ENCODE measurements at regions not wholly inside any gene's neighbourhood (a gene's known extent, or its start where the extent isn't known, plus 50 kb on each side); places are given as distances from the start of the nearest gene placed in this dataset.

DNA sequence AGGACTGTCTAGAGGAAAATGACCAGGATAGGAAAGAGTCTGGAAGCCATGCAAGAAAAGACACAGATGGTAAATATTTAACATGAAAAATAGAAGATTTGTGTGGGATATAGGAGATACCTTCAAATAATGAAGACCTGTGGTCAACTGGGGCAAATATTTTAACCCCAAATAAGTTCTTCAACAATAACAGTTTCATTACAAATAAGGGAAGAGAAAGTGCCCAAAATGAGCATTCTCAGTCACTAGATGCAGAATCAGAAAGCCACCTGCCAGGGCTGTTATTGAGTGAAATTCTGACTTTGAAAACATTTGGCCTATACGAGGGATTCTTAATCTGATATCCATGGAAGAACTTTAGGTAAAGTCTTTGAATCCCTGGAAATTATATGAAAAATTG, 231.2 kb upstream of the PLEKHG7 start:
- no peak for DNase-seq
- Histone ChIP-seq H3K27me3 (replicated peaks; ENCODE audit: control insufficient read depth, insufficient read depth, low read length, poor library complexity, severe bottlenecking) (no peaks in the 10 kb centered on the region), H3K36me3 (ENCODE audit: control insufficient read depth, insufficient read depth, low read length) (no peaks in the 10 kb centered on the region), H3K4me1 (ENCODE audit: control insufficient read depth, insufficient read depth, low read length, poor library complexity, severe bottlenecking) (peaks cover 2% of the 10 kb centered on the region), H3K9me3 (ENCODE audit: control insufficient read depth, low read length) (no peaks in the 10 kb centered on the region), H3K27ac (ENCODE audit: insufficient read depth, low read length, poor library complexity, severe bottlenecking) (no peak overlapping the region), H3K4me3 (ENCODE audit: insufficient read depth, low read depth, low read length, poor library complexity, severe bottlenecking) (no peak overlapping the region)

DNA sequence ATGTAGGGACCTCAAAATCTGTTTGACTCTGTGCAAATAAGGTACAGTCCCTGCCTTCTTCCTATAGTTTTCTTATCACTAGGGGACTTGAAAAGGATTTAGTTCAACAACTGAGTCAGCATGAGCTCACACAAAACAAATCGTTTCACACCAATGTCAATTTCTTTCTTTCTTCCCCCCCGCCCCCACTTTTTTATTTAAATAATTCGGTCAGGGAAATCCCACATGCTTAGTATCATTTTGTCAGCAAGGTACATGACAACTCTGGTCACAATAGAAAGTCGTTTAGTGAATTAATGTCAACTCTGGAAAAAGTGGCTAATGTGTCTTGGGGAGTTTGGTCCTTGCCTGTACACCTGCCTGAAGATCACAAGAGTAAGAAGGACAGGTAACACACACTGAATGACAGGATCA, 232.2 kb upstream of the PLEKHG7 start:
- Histone ChIP-seq H3K4me1 (ENCODE audit: control insufficient read depth, insufficient read depth, low read length, poor library complexity, severe bottlenecking) (peaks cover 2% of the 10 kb centered on the region), H3K9me3 (ENCODE audit: control insufficient read depth, low read length) (no peaks in the 10 kb centered on the region), H3K36me3 (ENCODE audit: control insufficient read depth, insufficient read depth, low read length) (no peaks in the 10 kb centered on the region), H3K27me3 (replicated peaks; ENCODE audit: control insufficient read depth, insufficient read depth, low read length, poor library complexity, severe bottlenecking) (no peaks in the 10 kb centered on the region), H3K4me3 (ENCODE audit: insufficient read depth, low read depth, low read length, poor library complexity, severe bottlenecking) (no peak overlapping the region), H3K27ac (ENCODE audit: insufficient read depth, low read length, poor library complexity, severe bottlenecking) (no peak overlapping the region)
- DNase-seq, result no peak

DNA sequence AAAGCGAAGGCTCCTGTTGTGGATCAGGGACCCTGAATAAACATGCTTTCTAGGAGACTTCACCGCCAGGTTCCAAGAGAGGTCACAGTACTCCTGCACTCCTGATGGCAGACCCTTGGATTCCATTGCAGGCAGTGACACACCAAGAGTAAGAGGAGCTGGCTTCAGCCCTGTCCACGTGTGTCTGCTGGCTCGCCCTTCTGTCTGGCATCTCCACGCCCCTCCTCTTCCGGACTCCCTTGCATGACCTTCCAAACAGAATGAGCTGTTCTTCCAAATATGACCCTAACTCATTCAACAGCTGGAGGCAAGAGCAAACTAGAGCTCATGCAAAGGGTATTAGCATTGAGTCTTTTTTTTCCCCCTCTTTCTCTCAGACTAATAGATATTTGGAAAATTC, 233.0 kb upstream of the PLEKHG7 start:
- Histone ChIP-seq H3K9me3 (ENCODE audit: control insufficient read depth, low read length) (no peaks in the 10 kb centered on the region), H3K27me3 (replicated peaks; ENCODE audit: control insufficient read depth, insufficient read depth, low read length, poor library complexity, severe bottlenecking) (no peaks in the 10 kb centered on the region), H3K27ac (ENCODE audit: insufficient read depth, low read length, poor library complexity, severe bottlenecking) (no peak overlapping the region), H3K36me3 (ENCODE audit: control insufficient read depth, insufficient read depth, low read length) (no peaks in the 10 kb centered on the region), H3K4me1 (ENCODE audit: control insufficient read depth, insufficient read depth, low read length, poor library complexity, severe bottlenecking) (peaks cover 2% of the 10 kb centered on the region), H3K4me3 (ENCODE audit: insufficient read depth, low read depth, low read length, poor library complexity, severe bottlenecking) (no peak overlapping the region)
- no peak for DNase-seq

DNA sequence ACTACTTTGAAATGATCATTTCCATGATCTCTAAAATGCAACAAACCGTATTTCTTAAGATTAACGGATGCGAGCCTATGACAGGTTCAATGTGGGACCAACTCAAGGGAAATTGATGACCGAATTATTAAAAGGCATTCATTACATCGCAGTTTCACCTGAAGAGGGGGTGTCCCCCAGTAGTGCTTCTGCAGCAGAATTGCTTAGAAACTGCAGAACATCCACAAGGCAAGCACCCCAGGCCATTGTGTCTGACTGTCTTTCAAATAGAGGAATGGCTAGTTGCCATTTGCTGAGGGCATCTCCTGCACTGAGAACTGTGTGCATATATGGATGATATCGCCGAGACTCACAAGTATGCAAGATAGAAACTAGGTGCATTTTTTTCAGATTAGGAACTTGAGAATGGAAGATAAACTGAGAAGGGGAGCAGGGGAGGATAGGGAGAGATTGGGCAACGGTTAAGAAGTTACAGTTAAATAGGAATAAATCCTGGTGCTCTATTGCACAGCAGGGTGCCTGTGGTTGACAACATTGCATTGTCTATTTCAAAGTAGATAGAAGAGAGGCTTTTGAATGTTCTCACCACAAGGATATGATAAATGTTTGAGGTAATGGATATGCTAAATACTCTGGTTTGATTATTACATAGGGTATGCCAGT, 234.3 kb upstream of the PLEKHG7 start:
- Histone ChIP-seq H3K36me3 (ENCODE audit: control insufficient read depth, insufficient read depth, low read length) (no peaks in the 10 kb centered on the region), H3K27ac (ENCODE audit: insufficient read depth, low read length, poor library complexity, severe bottlenecking) (no peak overlapping the region), H3K4me3 (ENCODE audit: insufficient read depth, low read depth, low read length, poor library complexity, severe bottlenecking) (no peak overlapping the region), H3K4me1 (ENCODE audit: control insufficient read depth, insufficient read depth, low read length, poor library complexity, severe bottlenecking) (peaks cover 2% of the 10 kb centered on the region), H3K9me3 (ENCODE audit: control insufficient read depth, low read length) (no peaks in the 10 kb centered on the region), H3K27me3 (replicated peaks; ENCODE audit: control insufficient read depth, insufficient read depth, low read length, poor library complexity, severe bottlenecking) (no peaks in the 10 kb centered on the region)
- DNase-seq, result no peak

DNA sequence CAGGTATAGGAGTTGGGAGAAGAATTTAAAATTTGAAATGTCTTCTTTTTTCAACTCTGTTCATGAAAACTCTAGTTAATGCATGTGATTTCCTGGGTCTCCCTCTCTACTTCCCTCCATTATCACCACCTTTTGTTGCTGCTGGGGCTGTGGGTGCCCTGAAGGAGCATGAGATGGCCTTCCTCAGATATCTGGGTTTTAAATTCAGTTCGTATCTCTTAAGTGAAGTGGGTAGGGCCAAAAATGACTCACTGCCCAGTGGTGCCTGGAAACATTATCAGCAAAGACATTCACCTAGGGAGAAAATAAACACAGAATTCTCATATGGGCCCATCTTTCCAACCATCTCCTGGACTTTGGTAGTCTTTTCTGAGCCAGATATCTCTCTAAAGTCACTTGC, 234.9 kb upstream of the PLEKHG7 start:
- no peaks in the 10 kb centered on the region for H3K36me3 ChIP-seq (ENCODE audit: control insufficient read depth, insufficient read depth, low read length)
- H3K27ac ChIP-seq (ENCODE audit: insufficient read depth, low read length, poor library complexity, severe bottlenecking), result no peak overlapping the region
- no peaks in the 10 kb centered on the region for H3K9me3 ChIP-seq (ENCODE audit: control insufficient read depth, low read length)
- H3K27me3 ChIP-seq (replicated peaks; ENCODE audit: control insufficient read depth, insufficient read depth, low read length, poor library complexity, severe bottlenecking), result no peaks in the 10 kb centered on the region
- peaks cover 2% of the 10 kb centered on the region for H3K4me1 ChIP-seq (ENCODE audit: control insufficient read depth, insufficient read depth, low read length, poor library complexity, severe bottlenecking)
- H3K4me3 ChIP-seq (ENCODE audit: insufficient read depth, low read depth, low read length, poor library complexity, severe bottlenecking), result no peak overlapping the region
- no peak for DNase-seq

DNA sequence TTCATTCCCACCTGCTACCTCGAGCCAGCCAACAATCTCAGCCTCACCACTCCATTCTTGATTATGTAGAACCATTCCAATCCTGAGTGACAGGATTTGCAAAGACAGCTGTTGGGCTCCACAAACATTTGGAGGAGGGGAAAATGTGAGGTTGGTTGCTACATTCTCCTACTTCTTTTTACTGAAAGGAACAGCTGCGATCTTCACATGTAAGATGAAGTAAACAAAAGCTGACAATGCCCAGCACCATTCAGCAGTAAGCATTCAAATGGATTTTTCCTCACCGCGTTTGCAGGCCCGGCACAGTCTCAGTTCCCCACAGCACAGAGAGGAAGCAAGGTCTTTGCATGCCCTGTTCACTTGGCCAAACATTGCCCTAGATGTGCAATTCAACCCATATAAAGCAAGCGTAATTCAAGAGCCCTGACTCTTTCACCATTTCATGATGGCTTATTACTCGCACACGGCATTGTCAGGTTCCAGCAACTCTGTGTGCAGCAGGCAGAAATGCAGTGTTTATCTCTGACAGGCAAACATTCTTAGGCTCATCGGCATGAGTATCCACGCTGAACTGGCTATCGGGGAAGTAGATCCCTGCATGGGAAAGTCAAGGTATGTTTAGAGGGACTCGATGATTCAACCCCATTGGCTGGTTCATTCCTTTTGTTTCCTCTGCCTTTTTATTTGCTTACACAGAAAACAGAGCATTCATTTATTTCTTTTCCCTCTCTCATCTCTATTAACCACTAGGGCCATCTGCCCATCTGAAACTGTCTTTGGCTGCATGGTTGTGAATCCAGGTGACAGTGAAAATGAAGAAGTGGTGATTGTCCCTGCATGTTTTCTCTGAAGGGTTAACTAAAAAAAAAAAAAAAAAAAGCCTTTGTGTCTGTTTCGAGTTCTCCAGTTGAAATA, 236.1 kb upstream of the PLEKHG7 start:
- Histone ChIP-seq H3K27me3 (replicated peaks; ENCODE audit: control insufficient read depth, insufficient read depth, low read length, poor library complexity, severe bottlenecking) (no peaks in the 10 kb centered on the region), H3K4me1 (ENCODE audit: control insufficient read depth, insufficient read depth, low read length, poor library complexity, severe bottlenecking) (peaks cover 13% of the 10 kb centered on the region), H3K4me3 (ENCODE audit: insufficient read depth, low read depth, low read length, poor library complexity, severe bottlenecking) (no peak overlapping the region), H3K9me3 (ENCODE audit: control insufficient read depth, low read length) (no peaks in the 10 kb centered on the region), H3K36me3 (ENCODE audit: control insufficient read depth, insufficient read depth, low read length) (no peaks in the 10 kb centered on the region), H3K27ac (ENCODE audit: insufficient read depth, low read length, poor library complexity, severe bottlenecking) (no peak overlapping the region)
- DNase-seq, result no peak

DNA sequence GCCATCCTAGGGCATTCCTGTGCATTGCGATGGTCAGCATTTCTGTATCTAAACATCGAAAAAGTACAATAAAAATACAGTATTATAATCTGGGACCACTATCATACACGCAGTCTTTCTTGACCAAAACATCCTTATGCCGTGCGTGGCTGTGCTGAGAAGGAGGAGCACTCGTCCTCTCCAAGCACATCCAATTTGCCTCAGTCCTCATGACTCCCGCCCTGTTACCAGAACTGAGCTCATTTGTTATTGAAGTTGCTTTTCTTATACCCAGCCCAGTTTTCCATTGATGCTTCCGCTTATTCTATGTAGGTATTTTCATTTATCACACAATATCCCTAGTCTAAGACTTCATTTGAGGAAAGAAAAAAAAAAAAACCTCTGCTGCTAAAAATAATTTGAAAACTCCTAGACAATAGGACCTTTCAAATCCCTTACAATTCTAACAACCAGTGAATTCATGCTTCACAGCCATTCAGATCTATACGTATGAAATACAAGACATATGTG, 236.9 kb upstream of the PLEKHG7 start:
- H3K4me1 ChIP-seq (ENCODE audit: control insufficient read depth, insufficient read depth, low read length, poor library complexity, severe bottlenecking), result peaks cover 14% of the 10 kb centered on the region
- H3K27me3 ChIP-seq (replicated peaks; ENCODE audit: control insufficient read depth, insufficient read depth, low read length, poor library complexity, severe bottlenecking), result no peaks in the 10 kb centered on the region
- H3K36me3 ChIP-seq (ENCODE audit: control insufficient read depth, insufficient read depth, low read length), result no peaks in the 10 kb centered on the region
- no peak for DNase-seq
- H3K27ac ChIP-seq (ENCODE audit: insufficient read depth, low read length, poor library complexity, severe bottlenecking), result no peak overlapping the region
- H3K9me3 ChIP-seq (ENCODE audit: control insufficient read depth, low read length), result no peaks in the 10 kb centered on the region
- no peak overlapping the region for H3K4me3 ChIP-seq (ENCODE audit: insufficient read depth, low read depth, low read length, poor library complexity, severe bottlenecking)

DNA sequence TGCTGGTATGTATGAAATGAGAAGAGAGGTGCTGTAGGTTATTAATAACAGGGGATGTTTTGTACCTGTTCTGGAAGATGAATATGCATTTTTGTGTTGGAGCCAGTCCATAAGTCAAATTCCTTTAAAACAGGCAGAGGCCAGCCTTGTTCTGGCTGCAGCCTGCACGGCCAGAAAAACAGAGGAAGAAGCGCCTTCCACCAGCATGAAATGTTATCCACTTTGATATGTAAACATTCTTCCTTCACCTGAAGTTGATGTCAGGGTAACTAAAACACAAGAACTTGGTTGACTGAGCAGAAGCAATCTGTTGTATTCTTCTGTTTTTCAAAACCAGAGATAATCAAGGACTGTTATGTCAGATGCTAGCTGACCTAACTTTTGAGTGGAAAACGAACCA, 237.9 kb upstream of the PLEKHG7 start:
- Histone ChIP-seq H3K9me3 (ENCODE audit: control insufficient read depth, low read length) (no peaks in the 10 kb centered on the region), H3K27ac (ENCODE audit: insufficient read depth, low read length, poor library complexity, severe bottlenecking) (no peak overlapping the region), H3K4me3 (ENCODE audit: insufficient read depth, low read depth, low read length, poor library complexity, severe bottlenecking) (no peak overlapping the region), H3K27me3 (replicated peaks; ENCODE audit: control insufficient read depth, insufficient read depth, low read length, poor library complexity, severe bottlenecking) (no peaks in the 10 kb centered on the region), H3K4me1 (ENCODE audit: control insufficient read depth, insufficient read depth, low read length, poor library complexity, severe bottlenecking) (peaks cover 12% of the 10 kb centered on the region), H3K36me3 (ENCODE audit: control insufficient read depth, insufficient read depth, low read length) (no peaks in the 10 kb centered on the region)
- DNase-seq, result no peak

DNA sequence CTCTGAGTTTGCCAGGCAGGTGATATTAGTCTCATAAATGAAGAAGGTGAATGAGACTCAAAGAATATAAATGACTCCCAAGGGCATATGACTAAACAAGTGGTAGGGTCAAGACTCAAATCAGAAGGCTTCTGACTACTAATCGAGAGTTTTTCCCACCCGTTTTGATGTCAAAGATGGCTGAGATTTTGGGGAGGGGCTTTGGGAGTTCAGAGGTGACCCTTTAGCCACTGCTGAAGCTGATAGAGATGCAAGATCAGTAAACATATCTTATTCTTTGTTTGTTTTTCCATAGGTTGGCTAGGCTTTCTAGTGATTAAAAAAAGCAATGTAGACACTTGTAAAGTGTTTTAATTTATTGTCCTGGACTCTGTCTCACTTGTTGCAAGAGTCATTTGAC, 239.6 kb upstream of the PLEKHG7 start:
- Histone ChIP-seq H3K4me3 (ENCODE audit: insufficient read depth, low read depth, low read length, poor library complexity, severe bottlenecking) (no peak overlapping the region), H3K36me3 (ENCODE audit: control insufficient read depth, insufficient read depth, low read length) (no peaks in the 10 kb centered on the region), H3K4me1 (ENCODE audit: control insufficient read depth, insufficient read depth, low read length, poor library complexity, severe bottlenecking) (peaks cover 12% of the 10 kb centered on the region), H3K27me3 (replicated peaks; ENCODE audit: control insufficient read depth, insufficient read depth, low read length, poor library complexity, severe bottlenecking) (no peaks in the 10 kb centered on the region), H3K27ac (ENCODE audit: insufficient read depth, low read length, poor library complexity, severe bottlenecking) (no peak overlapping the region), H3K9me3 (ENCODE audit: control insufficient read depth, low read length) (no peaks in the 10 kb centered on the region)
- DNase-seq, result no peak

DNA sequence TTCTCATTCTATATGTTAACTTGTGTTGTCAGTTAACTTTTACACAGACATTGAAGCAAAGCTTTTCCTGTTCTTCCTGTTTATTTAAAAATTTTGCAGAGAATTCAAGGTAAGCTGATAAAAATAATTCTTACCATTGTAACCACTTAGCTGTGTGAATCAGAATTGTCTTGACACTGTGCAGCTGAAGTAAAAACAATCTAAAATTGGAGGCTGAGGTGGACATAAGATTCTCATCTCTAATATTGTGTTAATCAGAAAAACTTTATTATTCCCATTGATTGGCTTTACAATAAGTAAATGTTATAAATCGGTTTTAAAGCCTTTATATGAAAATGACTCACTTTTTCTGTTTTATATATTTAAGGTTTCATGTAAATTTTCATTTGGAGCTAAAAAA, 240.3 kb upstream of the PLEKHG7 start:
- Histone ChIP-seq H3K27ac (ENCODE audit: insufficient read depth, low read length, poor library complexity, severe bottlenecking) (no peak overlapping the region), H3K4me3 (ENCODE audit: insufficient read depth, low read depth, low read length, poor library complexity, severe bottlenecking) (peak overlapping the region; percentile 27), H3K9me3 (ENCODE audit: control insufficient read depth, low read length) (no peaks in the 10 kb centered on the region), H3K27me3 (replicated peaks; ENCODE audit: control insufficient read depth, insufficient read depth, low read length, poor library complexity, severe bottlenecking) (no peaks in the 10 kb centered on the region), H3K36me3 (ENCODE audit: control insufficient read depth, insufficient read depth, low read length) (no peaks in the 10 kb centered on the region), H3K4me1 (ENCODE audit: control insufficient read depth, insufficient read depth, low read length, poor library complexity, severe bottlenecking) (peaks cover 12% of the 10 kb centered on the region)
- DNase-seq, result no peak

Data from effector memory CD4-positive, alpha-beta T cell (primary cell).